WERI-Rb-1 (cell line): ENCODE measurements at regions not wholly inside any gene's neighbourhood (a gene's known extent, or its start where the extent isn't known, plus 50 kb on each side); places are given as distances from the start of the nearest gene placed in this dataset.

ENCODE experiments used
- DNase-seq: peaks from one replicate; pipeline ENCODE4 v3.0.0-alpha.2; 2020
- H3K27ac ChIP-seq: fragments of 250-450 bp; sonication (Bioruptor Pico); 2 replicates; pipeline ENCODE4 v1.5.1; 2020; ENCODE audit warnings: mild to moderate bottlenecking, moderate library complexity
- H3K27me3 ChIP-seq: fragments of 250-450 bp; sonication (Bioruptor Pico); 2 replicates; pipeline ENCODE4 v1.5.1; 2021; ENCODE audit warnings: mild to moderate bottlenecking, low read depth, moderate library complexity; ENCODE audit not compliant: insufficient read depth, severe bottlenecking
- H3K36me3 ChIP-seq: fragments of 250-450 bp; sonication (Bioruptor Pico); 2 replicates; pipeline ENCODE4 v1.5.1; 2020; ENCODE audit warnings: mild to moderate bottlenecking, moderate library complexity
- H3K4me3 ChIP-seq: 2 replicates; pipeline ENCODE4 v1.5.1; 2011; ENCODE audit warnings: low read depth, mild to moderate bottlenecking, control low read depth, low read length
- H3K9me3 ChIP-seq: fragments of 250-450 bp; sonication (Bioruptor Pico); 2 replicates; pipeline ENCODE4 v1.5.1; 2021; ENCODE audit warnings: mild to moderate bottlenecking, moderate library complexity; ENCODE audit not compliant: severe bottlenecking
- TF ChIP-seq, protein P1 (sequence below): IDR thresholded peaks from 2 replicates; pipeline ENCODE4 v1.5.1; 2011; ENCODE audit warnings: low read depth, mild to moderate bottlenecking, control low read depth, inconsistent platforms, low read length

DNA sequence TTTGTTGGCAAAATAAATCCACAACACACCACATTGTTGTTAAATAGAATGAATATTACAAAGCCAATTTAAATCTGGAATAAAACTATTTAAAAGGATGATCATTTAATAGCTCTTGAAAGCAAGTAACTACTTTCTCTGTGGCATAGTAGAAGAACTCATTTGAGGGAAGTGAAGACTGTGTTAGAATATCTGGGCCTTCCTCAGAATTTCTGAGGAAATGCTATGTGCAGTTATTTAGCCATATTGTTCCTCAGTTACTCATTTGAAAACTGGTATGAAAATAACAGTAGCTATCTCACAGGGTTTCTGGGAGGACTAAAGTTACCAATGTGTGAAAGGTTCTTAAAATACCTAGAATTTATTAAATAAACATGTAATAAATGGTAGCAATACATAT, 595.8 kb downstream of the PSAT1 start:
- Histone ChIP-seq H3K27ac (no peak overlapping the region), H3K4me3 (no peak overlapping the region), H3K9me3 (no peaks in the 10 kb centered on the region), H3K36me3 (no peaks in the 10 kb centered on the region), H3K27me3 (no peaks in the 10 kb centered on the region)
- TF ChIP-seq, protein P1, sequence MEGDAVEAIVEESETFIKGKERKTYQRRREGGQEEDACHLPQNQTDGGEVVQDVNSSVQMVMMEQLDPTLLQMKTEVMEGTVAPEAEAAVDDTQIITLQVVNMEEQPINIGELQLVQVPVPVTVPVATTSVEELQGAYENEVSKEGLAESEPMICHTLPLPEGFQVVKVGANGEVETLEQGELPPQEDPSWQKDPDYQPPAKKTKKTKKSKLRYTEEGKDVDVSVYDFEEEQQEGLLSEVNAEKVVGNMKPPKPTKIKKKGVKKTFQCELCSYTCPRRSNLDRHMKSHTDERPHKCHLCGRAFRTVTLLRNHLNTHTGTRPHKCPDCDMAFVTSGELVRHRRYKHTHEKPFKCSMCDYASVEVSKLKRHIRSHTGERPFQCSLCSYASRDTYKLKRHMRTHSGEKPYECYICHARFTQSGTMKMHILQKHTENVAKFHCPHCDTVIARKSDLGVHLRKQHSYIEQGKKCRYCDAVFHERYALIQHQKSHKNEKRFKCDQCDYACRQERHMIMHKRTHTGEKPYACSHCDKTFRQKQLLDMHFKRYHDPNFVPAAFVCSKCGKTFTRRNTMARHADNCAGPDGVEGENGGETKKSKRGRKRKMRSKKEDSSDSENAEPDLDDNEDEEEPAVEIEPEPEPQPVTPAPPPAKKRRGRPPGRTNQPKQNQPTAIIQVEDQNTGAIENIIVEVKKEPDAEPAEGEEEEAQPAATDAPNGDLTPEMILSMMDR = no peak
- no peak for DNase-seq

DNA sequence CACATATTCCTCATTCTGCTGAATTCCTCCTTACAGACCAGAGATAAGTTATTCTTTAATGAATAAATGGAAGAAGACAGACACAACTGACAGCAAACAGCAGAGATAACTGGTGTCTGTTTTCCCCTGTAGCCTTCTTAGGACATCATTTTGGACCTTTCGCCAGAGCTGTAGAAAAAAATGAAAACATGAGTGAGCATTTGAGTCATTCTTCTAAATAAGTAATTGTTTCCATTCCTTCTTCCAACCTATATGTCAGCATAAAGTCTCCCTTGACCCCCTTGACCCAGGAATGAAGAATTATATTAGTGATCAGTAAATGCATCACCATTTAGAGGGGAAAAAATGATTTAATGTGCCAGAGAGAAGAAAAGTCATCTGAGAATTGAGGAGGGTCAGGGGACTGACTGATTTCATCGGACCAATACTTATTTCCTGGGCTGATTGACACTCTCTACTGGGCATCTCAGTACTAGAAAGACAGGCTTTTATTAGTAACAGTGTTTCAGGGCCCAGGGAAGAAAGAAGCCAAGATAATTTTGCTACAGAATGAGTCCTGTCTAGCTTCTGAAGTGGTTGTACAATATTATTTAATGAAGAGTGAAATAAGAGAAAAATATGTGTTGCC, 597.0 kb downstream of the PSAT1 start:
- Histone ChIP-seq H3K4me3 (no peak overlapping the region), H3K27me3 (no peaks in the 10 kb centered on the region), H3K36me3 (no peaks in the 10 kb centered on the region), H3K27ac (no peak overlapping the region), H3K9me3 (no peaks in the 10 kb centered on the region)
- TF ChIP-seq, protein P1 = no peak
- DNase-seq = no peak

DNA sequence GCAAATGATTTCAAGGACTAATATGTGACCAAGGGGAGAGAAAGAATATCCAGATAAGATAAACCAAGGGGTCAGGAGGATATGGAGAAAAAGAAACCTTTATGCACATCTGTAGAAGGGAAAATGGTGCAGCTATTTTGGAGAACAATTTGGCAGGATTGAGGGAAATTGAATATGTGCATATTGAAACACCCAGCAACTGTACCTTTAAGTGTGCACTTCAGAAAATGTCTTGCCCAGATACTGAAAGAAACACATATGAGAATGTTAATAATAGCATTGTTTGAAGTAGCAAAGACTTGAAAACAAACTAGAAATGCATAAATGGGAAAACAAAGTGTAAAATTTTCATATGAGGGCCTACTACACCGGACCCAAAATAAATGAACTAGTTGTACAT, 599.6 kb downstream of the PSAT1 start:
- no peak for DNase-seq
- H3K27me3 ChIP-seq = no peaks in the 10 kb centered on the region
- H3K27ac ChIP-seq = no peak overlapping the region
- TF ChIP-seq, protein P1 = no peak
- H3K4me3 ChIP-seq = no peak overlapping the region
- no peaks in the 10 kb centered on the region for H3K36me3 ChIP-seq
- no peaks in the 10 kb centered on the region for H3K9me3 ChIP-seq

DNA sequence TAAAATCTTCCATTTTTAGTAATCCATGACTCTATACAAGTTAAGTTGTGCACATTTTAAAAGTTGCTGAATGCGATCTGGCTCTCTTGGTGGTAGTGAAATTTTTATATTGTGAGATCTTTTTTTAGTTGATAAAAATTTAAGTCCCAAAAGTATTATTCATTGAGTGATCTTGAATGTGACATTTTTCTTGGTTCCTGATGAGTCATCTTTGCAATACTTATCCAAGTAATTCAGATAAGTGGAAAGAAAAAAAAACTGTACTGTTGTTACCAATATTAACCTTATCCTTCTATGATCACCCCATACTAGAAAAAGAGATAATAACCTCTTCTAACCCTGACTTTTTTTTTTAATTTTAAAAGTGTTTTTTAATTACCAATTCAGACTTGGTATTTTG, 601.3 kb downstream of the PSAT1 start:
- Histone ChIP-seq H3K27me3 (no peaks in the 10 kb centered on the region), H3K36me3 (no peaks in the 10 kb centered on the region), H3K27ac (no peak overlapping the region), H3K4me3 (no peak overlapping the region), H3K9me3 (no peaks in the 10 kb centered on the region)
- TF ChIP-seq, protein P1 = no peak
- DNase-seq = no peak

DNA sequence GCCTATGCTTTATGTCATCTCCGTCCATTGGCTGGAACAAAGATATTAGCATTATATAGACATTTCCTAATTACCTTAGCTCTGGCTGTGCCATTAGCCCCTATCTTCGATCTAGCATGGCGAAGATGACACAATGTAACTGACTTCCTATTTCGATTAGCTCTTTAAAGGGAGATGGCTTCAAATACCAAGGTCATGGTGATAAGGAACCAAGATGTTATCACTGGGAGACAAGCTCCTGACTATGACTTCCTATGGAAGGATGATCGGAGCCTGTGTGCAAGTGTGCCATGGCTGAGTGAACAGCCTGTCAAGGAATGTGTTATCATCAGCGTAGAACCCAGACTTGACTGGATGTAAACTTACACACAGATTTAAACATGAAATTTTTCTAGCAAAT, 602.1 kb downstream of the PSAT1 start:
- Histone ChIP-seq H3K36me3 (no peaks in the 10 kb centered on the region), H3K27ac (no peak overlapping the region)
- TF ChIP-seq, protein P1 = no peak

DNA sequence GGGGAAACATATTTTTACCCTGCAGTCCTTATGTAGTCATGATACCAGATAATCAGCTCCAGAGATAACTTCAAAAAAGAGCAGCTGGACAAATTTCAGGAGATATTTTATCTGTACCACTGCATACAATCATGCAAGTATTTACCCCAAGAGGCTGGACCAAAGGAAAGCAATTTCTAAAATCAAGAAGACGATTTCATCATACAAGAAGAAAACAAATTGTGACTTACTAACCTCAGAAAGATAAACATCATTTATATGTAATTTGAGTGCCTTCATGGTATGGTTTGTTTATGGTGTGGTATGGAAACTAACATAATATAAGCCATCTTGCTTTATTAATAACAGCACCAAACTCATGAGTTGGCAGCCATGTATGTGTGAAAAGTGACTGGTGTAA, 603.6 kb downstream of the PSAT1 start:
- H3K36me3 ChIP-seq = no peaks in the 10 kb centered on the region
- no peaks in the 10 kb centered on the region for H3K27me3 ChIP-seq
- no peaks in the 10 kb centered on the region for H3K9me3 ChIP-seq
- TF ChIP-seq, protein P1 = no peak
- no peak for DNase-seq
- H3K27ac ChIP-seq = no peak overlapping the region
- no peak overlapping the region for H3K4me3 ChIP-seq

More for the DNA sequence above, 602.1 kb downstream of the PSAT1 start:
- DNase-seq = no peak
- no peaks in the 10 kb centered on the region for H3K9me3 ChIP-seq
- H3K27me3 ChIP-seq = no peaks in the 10 kb centered on the region
- no peak overlapping the region for H3K4me3 ChIP-seq
